GM10266 (cell line): ENCODE measurements at regions not wholly inside any gene's neighbourhood (a gene's known extent, or its start where the extent isn't known, plus 50 kb on each side); places are given as distances from the start of the nearest gene placed in this dataset.

Source experiments
- DNase-seq: peaks from one replicate; pipeline ENCODE4 v3.0.0; 2012; ENCODE audit errors: extremely low spot score
- TF ChIP-seq, protein P1 (sequence below): IDR thresholded peaks from 2 replicates; pipeline ENCODE4 v1.5.1; 2012; ENCODE audit warnings: mild to moderate bottlenecking, low read depth; ENCODE audit not compliant: control insufficient read depth, insufficient read depth; ENCODE audit errors: missing control alignments

DNA sequence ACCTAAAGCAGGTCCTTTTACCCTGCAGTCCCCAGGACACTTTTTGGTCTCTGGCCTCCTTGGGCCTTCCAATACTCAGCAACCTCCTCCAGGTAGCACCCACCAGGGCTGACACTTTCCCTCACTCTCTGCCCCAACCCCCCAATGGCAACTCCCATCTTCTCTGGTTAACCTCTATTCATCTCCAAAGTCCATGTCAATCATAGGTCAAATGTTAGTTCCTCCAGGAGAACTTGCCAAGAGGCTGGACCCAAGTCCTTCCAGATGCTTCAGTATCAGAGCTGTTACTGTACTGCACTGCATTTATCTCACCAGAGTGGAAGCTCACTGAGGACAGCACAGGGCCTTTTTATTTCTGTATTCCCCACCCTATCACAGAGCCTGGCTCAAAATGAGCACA, 295.0 kb upstream of the KLF14 start:
- TF ChIP-seq, protein P1, sequence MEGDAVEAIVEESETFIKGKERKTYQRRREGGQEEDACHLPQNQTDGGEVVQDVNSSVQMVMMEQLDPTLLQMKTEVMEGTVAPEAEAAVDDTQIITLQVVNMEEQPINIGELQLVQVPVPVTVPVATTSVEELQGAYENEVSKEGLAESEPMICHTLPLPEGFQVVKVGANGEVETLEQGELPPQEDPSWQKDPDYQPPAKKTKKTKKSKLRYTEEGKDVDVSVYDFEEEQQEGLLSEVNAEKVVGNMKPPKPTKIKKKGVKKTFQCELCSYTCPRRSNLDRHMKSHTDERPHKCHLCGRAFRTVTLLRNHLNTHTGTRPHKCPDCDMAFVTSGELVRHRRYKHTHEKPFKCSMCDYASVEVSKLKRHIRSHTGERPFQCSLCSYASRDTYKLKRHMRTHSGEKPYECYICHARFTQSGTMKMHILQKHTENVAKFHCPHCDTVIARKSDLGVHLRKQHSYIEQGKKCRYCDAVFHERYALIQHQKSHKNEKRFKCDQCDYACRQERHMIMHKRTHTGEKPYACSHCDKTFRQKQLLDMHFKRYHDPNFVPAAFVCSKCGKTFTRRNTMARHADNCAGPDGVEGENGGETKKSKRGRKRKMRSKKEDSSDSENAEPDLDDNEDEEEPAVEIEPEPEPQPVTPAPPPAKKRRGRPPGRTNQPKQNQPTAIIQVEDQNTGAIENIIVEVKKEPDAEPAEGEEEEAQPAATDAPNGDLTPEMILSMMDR: no peak
- DNase-seq: no peak

DNA sequence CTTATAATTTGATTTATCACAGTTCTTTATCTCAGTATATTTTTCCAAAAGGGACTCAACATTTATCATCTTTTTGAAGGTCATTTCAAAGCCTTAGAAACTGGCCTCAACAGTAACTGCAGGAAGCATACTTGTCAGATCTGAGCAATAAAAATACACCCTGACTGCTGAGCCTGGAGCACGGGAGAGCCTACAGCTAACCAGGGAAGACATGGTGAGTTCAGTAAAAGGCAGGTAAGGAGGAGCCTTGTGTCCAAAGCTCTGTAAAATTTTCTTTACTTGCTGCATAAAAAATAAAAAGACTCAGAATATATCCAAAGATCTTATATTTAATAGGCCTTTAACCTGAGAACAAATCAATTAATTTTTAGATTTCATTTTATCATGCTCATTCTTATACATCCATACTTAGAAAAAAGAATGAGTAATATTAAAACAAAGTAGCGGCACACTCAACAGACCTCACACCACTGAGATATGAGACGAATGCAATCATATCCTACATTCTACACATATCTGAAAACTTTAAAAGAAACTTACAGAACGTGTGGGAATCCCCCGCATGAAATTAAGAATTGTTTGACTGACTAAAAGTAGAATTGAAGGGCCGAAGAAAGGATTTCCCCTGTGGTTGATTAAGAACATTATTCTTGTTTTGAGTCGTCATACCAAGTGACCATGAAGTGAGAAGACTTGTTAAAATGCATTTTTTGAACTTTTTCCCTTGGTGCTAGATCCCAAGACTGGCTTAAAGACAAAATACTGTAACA, 296.4 kb upstream of the MKLN1 start:
- peak; percentile 45 for DNase-seq
- TF ChIP-seq, protein P1: no peak

DNA sequence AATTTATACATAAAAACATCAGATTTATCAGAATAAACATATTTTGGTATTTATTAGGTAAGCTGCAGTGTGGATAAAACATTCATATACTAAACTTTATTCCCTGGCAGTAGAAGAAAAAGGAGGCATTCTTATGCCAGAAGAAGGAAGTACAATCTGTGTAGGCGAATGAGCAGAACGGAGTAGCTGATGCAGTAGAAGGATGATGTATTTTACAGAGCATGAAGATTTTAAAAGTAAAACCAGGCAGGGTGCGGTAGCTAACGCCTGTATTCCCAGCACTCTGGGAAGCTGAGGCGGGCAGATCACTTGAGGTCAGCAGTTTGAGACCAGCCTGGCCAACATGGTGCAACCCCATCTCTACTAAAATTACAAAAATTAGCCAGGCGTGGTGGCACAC, 294.9 kb upstream of the MKLN1 start:
- TF ChIP-seq, protein P1: no peak
- no peak for DNase-seq

DNA sequence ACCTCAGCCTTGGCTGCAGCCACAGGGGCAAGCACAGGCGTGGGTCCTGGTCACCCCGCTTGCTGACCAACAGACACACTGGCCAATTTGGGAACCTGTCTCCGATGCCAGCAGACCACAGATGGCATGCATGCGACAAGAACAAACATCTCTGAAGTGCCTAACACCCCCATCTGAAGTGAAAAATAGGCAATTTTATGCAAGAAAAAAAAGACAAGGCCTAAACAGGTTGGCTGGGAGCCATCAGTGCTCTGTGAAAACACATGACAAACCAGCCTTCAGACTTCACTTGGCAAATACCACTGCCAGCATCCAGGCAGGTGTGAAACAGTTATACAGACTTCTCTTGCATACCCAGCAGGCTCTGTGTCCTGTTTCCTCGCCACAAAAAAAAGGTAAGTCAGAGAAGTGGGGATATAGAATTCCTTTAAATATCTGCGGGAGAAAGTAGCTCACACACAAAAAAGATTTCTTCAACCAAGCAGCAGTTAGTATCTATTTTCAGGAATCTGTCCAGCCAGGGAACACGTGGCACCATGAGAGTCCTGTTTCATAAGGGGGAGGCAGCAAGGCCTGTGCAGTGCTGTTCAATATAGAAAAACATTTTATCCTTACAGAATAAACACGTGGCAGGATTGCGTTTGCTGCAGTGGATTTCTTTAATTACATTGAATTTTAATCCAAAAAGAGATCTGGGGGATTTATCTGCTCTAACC, 293.4 kb upstream of the MKLN1 start:
- no peak for DNase-seq
- TF ChIP-seq, protein P1: no peak

DNA sequence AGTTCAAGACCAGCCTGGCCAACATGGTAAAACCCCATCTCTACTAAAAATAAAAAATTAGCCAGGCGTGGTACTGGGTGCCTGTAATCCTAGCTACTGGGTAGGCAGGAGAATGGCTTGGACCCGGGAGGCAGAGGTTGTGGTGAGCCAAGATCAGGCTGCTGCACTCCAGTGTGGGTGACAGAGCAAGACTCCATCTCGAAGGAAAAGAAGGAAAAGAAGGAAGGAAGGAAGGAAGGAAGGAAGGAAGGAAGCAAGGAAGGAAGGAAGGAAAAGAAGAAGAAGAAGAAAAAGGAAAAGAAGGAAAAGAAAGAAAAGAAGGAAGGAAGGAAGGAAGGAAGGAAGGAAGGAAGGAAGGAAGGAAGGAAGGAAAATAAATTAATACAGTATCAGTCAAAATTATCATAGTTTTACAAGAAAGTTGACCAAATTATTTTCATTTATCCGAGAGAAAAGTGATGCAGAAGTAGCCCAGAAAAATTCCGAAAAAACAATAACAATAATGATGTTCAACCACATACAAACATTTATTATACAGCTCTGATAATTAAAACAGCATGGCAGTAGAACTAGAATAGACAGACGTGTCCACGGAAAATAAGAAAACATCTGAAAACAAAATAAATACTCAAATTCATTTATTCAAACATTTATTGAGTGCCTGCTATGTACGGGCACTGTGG, 292.4 kb upstream of the MKLN1 start:
- TF ChIP-seq, protein P1: no peak
- DNase-seq: no peak

DNA sequence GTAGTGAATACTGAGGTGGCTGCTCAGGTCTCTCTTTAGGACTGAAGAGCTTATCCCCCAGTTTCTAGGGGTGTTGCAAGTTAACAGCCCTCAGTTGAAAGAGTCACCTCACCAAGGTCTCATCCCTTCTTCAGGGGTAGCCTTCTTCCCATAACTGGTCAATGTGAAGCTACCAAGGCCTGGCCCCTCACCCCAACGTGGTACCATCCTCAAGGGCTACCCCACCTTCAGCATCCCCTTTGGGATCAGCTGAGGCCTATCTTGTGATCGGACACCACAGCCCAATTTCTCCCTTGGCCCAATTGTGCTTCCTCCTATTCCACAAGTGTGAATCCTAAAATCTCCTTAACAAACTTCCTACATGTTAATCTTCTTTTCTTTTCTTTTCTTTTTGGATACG, 289.5 kb upstream of the MKLN1 start:
- DNase-seq: no peak

More for the DNA sequence above, 289.5 kb upstream of the MKLN1 start:
- TF ChIP-seq, protein P1: no peak
